ENCODE measurements at regions not wholly inside any gene's neighbourhood (a gene's known extent, or its start where the extent isn't known, plus 50 kb on each side); places are given as distances from the start of the nearest gene placed in this dataset.
A peak's percentile ranks its signal among the peaks of the same experiment; 100 is the strongest.
"Not testable (repeated sequence)": the region's sequence is repeated elsewhere in the genome, so short reads cannot be mapped to it uniquely, and the experiment has no call there.

DNA sequence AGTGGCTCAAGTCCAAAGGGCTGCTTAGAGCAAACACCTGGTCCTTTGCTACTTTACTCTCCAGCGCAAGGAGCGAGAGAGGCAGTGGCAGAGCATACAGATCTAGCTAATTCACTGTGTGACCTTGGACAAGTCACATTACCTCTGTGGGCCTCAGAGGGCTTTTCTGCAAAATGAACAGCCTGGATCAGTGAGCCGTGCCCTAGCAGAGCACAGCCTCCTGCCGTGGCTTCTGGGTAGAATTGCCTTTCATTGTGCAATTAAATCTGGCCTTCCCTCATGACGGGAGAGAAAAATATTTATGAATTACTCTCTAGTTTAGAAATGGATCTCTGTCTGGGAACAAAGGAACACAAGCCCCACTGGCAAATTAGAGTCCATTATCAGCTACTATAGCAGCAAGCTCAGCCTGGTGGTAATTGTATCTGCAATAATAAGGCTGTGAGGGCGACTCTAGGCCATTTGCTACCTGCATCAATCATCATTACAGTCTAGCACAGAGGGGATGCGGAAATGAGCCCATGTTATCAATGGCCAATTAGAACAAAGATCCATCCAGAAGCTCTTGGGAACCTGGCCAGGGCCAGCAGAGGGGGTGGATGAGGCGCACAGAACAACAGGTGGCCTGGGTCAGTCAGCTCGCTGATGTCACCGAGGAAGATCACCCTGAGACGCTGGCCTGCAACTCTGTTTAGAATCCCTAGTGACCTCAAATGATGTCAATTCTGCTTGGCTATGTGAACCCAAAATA is 114.2 kb upstream of the LY86 start:
- H3K4me1 ChIP-seq = no peaks in the 10 kb centered on the region

DNA sequence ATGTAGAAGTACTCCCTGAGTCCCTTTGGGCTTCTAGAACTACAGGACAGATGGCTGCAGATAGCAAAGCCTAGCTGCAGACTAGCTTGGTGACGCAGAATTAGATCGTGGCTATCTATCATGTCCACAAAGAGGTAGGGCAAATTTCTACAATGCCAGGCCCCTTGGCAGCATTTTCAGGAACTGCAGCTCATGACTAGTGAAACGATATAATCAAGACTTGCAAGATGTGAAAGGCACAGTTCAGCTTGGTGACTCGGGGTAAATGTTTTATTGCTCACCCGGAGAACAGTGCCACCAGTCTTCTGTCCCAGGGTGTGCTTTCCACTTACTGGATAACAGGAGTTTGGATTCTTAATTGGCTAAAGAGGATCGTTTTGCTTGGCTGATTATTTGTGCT is 108.7 kb upstream of the LY86 start:
- H3K4me3 ChIP-seq = no peak overlapping the region
- H3K4me1 ChIP-seq = no peaks in the 10 kb centered on the region
- no peak for DNase-seq (ENCODE audit: low spot score in 2 of 2)
- no peaks in the 10 kb centered on the region for H3K9me3 ChIP-seq
- H3K27me3 ChIP-seq (ENCODE audit: low read depth) = no peaks in the 10 kb centered on the region
- no peaks in the 10 kb centered on the region for H3K36me3 ChIP-seq (replicated peaks)
- in situ Hi-C loops (cut with MboI; ENCODE audit: low sequenced_read_pairs) = no loop called here

More for the DNA sequence above, 114.2 kb upstream of the LY86 start:
- Histone ChIP-seq H3K9me3 (no peaks in the 10 kb centered on the region), H3K4me3 (no peak overlapping the region), H3K36me3 (replicated peaks) (no peaks in the 10 kb centered on the region), H3K27me3 (ENCODE audit: low read depth) (no peaks in the 10 kb centered on the region)
- no peak for DNase-seq (ENCODE audit: low spot score in 2 of 2)
- in situ Hi-C loops (cut with MboI; ENCODE audit: low sequenced_read_pairs) = no loop called here

DNA sequence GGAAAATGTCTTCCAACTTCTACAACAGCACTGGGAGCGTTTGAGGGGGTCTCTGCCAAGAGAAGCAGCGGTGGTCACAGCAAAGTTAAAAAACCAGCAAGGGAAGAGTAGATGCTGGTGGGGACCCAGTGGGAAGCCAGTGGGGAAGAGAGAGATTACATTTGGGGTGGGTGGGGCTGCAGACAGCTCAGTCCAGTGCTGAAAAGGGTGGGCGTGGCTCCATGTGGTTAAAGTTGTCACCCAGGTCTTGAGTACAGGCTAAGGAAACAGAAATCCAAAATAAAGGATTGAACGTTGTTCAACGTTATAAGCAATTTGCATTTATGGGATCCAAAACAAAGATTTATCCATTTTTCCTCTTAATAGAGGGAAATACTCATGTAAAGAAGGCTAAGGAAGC is 106.3 kb upstream of the LY86 start:
- DNase-seq (ENCODE audit: low spot score in 2 of 2) = no peak
- H3K27me3 ChIP-seq (ENCODE audit: low read depth) = no peaks in the 10 kb centered on the region
- H3K4me1 ChIP-seq = no peaks in the 10 kb centered on the region
- no peak overlapping the region for H3K4me3 ChIP-seq
- in situ Hi-C loops (cut with MboI; ENCODE audit: low sequenced_read_pairs) = no loop called here
- no peaks in the 10 kb centered on the region for H3K9me3 ChIP-seq
- no peaks in the 10 kb centered on the region for H3K36me3 ChIP-seq (replicated peaks)

DNA sequence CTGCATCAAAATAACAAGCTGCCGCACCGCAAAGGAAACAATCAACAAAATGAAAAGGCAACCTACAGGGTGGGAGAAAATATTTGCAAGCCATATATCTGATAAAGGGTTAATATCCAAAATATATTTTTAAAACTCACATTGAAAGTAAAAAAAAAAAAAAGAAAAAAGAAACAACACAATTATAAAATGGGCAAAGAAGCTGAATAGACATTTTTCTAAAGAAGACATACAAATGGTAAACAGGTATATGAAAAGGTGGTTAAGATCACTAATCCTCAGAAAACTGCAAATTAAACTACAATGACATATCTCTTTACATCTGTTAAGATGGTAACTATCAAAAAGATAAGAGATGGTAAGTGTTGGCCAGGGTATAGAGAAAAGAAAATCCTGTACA is 105.4 kb upstream of the LY86 start:
- no peak for DNase-seq (ENCODE audit: low spot score in 2 of 2)
- H3K4me1 ChIP-seq = no peaks in the 10 kb centered on the region
- in situ Hi-C loops (cut with MboI; ENCODE audit: low sequenced_read_pairs) = no loop called here
- H3K4me3 ChIP-seq = no peak overlapping the region
- H3K36me3 ChIP-seq (replicated peaks) = no peaks in the 10 kb centered on the region
- no peaks in the 10 kb centered on the region for H3K9me3 ChIP-seq
- no peaks in the 10 kb centered on the region for H3K27me3 ChIP-seq (ENCODE audit: low read depth)

DNA sequence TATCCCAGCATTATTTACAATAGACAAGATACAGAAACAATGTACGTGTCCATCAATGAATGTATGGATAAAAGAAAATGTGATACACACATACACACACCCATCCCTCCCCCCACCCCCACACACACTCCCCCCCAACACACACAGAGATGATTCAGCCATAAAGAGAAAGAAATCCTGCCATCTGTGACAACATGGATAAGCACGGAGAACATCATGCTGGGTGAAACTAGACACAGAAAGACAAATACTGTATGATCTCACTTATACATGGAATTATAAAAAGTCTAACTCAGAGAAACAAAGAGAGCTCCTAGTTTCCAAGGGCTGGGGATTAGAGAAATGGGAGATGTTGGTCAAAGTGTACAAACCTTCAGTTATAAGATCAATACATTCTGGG is 104.8 kb upstream of the LY86 start:
- Histone ChIP-seq H3K9me3 (no peaks in the 10 kb centered on the region), H3K4me1 (no peaks in the 10 kb centered on the region), H3K4me3 (no peak overlapping the region), H3K27me3 (ENCODE audit: low read depth) (no peaks in the 10 kb centered on the region), H3K36me3 (replicated peaks) (no peaks in the 10 kb centered on the region)
- no peak for DNase-seq (ENCODE audit: low spot score in 2 of 2)
- in situ Hi-C loops (cut with MboI; ENCODE audit: low sequenced_read_pairs) = no loop called here

DNA sequence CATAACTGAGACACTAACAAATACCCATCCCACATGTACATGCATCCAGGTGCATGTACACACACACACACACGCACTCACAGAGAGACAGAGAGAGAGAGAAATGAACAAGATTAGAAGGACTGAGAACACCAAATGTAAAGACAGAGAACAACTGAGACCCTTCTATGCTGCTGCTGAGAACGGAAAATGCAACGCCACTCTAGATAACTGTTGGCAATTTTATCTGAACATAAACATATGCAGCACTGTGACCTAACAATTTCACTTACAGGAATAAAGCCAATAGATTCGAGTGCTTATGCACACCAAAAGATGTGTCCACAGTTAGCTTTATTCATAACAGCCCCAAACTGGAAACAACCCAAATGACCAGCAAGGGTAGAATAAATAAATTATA is 103.8 kb upstream of the LY86 start:
- no peak overlapping the region for H3K4me3 ChIP-seq
- no peaks in the 10 kb centered on the region for H3K9me3 ChIP-seq
- H3K4me1 ChIP-seq = no peaks in the 10 kb centered on the region
- H3K36me3 ChIP-seq (replicated peaks) = no peaks in the 10 kb centered on the region
- in situ Hi-C loops (cut with MboI; ENCODE audit: low sequenced_read_pairs) = no loop called here
- DNase-seq (ENCODE audit: low spot score in 2 of 2) = no peak
- no peaks in the 10 kb centered on the region for H3K27me3 ChIP-seq (ENCODE audit: low read depth)

DNA sequence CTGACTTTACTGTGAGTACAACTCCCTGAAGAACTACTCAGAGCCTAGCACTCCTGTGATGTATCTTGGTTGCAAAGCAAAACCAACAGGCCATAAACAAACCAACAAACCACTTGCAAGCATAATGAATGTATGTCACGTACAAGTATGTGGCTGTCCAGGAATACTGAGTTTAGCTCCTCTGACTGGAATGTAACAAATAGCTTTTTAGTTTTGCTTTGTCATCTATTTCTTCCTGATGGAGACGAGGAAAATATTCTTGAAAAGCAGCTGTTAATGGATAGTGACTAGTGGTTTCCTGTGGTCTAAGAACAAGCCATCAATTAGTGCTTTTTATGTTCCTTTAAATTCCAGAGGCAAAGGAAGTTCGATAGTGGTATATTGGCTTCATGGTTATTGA is 101.9 kb upstream of the LY86 start:
- Histone ChIP-seq H3K4me1 (no peaks in the 10 kb centered on the region), H3K36me3 (replicated peaks) (no peaks in the 10 kb centered on the region), H3K27me3 (ENCODE audit: low read depth) (no peaks in the 10 kb centered on the region), H3K4me3 (no peak overlapping the region), H3K9me3 (no peaks in the 10 kb centered on the region)
- in situ Hi-C loops (cut with MboI; ENCODE audit: low sequenced_read_pairs) = no loop called here
- DNase-seq (ENCODE audit: low spot score in 2 of 2) = no peak

DNA sequence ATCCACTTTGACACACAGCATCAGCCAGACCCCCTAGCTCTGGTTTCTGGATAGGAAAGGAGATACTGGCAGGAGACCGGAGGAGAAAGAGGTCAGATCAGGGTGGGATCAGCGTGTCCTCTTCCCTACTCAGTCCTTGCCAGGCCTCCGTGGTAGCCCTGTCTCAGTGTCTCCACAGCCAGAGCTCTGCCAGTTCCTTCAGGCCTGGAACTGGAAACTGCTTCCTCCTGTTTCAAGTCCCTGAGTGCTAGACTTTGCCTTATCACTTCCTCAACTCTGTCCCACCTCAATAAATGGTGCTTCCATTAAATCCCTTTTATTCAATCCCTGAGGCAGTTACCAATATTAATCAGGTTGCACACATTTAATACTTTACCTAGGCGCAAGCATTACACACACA is 96.8 kb upstream of the LY86 start:
- Histone ChIP-seq H3K4me1 (no peaks in the 10 kb centered on the region), H3K9me3 (no peaks in the 10 kb centered on the region)

DNA sequence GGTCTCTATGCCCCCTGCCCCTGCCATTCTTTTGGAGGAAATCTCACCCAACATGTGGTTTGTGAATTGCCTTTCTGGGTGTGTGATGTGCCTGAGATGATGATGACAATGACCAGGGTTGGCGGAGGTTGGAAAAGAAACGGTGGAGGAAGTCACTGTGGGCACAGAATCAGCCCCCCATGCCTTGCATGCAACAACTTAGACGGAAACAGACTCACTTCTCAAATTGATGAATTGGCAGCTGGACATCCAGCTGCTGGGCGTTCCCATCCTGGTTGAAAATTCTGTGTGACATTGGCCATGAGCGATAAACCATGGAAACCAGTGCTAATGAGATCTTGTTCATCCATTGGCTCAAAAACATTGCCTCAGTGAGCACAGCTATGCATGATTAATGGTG is 95.8 kb upstream of the LY86 start:
- Histone ChIP-seq H3K9me3 (no peaks in the 10 kb centered on the region), H3K27me3 (ENCODE audit: low read depth) (no peaks in the 10 kb centered on the region), H3K36me3 (replicated peaks) (no peaks in the 10 kb centered on the region), H3K4me3 (no peak overlapping the region), H3K4me1 (no peaks in the 10 kb centered on the region)
- in situ Hi-C loops (cut with MboI; ENCODE audit: low sequenced_read_pairs) = no loop called here
- DNase-seq (ENCODE audit: low spot score in 2 of 2) = no peak

More for the DNA sequence above, 96.8 kb upstream of the LY86 start:
- no peak for DNase-seq (ENCODE audit: low spot score in 2 of 2)
- Histone ChIP-seq H3K36me3 (replicated peaks) (no peaks in the 10 kb centered on the region), H3K27me3 (ENCODE audit: low read depth) (no peaks in the 10 kb centered on the region), H3K4me3 (no peak overlapping the region)
- in situ Hi-C loops (cut with MboI; ENCODE audit: low sequenced_read_pairs) = no loop called here

DNA sequence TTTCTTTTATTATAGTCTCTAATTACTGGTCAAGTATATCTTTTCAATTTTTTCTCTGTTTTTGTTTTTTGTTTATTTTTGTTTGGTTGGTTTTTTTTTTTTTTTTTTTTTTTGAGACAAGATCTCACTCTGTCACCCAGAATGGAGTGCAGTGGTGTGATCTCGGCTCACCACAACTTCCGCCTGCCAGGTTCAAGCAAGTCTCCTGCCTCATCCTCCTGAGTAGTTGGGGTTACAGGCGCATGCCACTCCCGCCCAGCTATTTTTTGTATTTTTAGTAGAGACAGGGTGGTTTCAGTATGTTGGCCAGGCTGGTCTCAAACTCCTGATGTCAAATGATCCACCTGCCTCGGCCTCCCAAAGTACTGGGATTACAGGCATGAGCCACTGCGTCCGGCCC is 94.4 kb upstream of the LY86 start:
- H3K9me3 ChIP-seq; DNase-seq (ENCODE audit: low spot score in 2 of 2); H3K4me3 ChIP-seq; H3K27me3 ChIP-seq (ENCODE audit: low read depth); in situ Hi-C loops (cut with MboI; ENCODE audit: low sequenced_read_pairs); H3K36me3 ChIP-seq (replicated peaks); H3K4me1 ChIP-seq: not testable (repeated sequence)

DNA sequence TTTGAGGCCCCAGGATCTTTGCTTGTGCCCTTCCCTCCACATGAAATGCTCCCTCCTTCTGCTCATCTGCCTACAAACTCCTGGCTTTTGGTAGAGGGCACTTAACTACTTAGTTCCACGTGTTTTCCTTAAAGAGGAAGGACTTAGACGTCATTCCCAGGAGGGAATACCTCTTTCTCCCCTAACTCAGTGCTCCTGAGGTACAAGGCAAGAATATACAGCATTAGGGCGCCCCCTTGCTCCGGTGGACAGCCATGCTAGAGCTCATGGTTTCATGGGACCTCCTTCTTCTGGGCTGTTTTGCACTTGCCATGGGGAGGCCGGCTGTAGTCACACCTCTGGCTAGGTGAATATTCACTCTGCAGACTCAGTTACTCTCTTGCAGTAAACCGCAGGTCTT is 93.8 kb upstream of the LY86 start:
- Histone ChIP-seq H3K27me3 (ENCODE audit: low read depth) (no peaks in the 10 kb centered on the region), H3K4me3 (no peak overlapping the region), H3K4me1 (no peaks in the 10 kb centered on the region), H3K36me3 (replicated peaks) (no peaks in the 10 kb centered on the region), H3K9me3 (no peaks in the 10 kb centered on the region)
- DNase-seq (ENCODE audit: low spot score in 2 of 2) = peak; percentile 10 to 57
- in situ Hi-C loops (cut with MboI; ENCODE audit: low sequenced_read_pairs) = no loop called here

DNA sequence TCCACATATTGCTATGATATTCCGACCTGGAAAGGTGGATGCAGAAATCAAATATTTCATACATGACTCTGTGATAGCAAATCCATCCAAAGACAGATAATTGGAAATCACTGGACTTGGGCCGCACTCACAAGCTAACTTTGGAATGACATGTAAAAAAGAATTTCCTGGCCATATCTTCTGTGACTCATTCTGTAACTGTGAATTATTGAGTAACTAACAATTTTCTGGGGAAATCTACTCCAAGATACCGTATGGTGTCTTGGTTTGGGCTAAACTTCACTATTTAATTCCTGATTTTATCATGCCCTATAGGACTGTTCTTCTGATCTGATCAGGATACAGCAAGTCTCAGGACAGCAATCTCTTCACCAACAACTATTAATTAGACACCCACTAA is 92.7 kb upstream of the LY86 start:
- Histone ChIP-seq H3K9me3 (no peaks in the 10 kb centered on the region), H3K4me3 (no peak overlapping the region), H3K36me3 (replicated peaks) (no peaks in the 10 kb centered on the region), H3K4me1 (no peaks in the 10 kb centered on the region), H3K27me3 (ENCODE audit: low read depth) (no peaks in the 10 kb centered on the region)
- in situ Hi-C loops (cut with MboI; ENCODE audit: low sequenced_read_pairs) = no loop called here
- no peak for DNase-seq (ENCODE audit: low spot score in 2 of 2)

DNA sequence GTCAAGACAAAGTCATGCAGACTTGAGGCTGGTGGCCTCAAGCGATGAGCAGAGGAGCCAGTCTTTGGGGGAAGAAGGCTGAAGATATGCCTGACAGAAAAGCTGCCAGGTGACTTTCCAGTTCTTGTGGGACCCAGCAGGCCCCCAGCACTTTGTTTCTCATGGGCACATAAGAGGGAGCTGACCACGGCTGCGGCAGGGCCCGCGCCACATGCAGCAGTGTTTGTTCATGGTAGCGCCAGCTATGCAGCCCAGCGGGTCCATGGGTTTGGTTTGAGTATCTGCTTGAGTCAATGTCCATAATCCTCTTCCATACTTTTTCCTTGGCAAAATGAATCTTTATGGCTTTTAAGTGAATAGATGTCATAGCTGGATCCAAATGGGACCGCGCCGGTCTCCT is 91.0 kb upstream of the LY86 start:
- Histone ChIP-seq H3K4me1 (no peaks in the 10 kb centered on the region), H3K27me3 (ENCODE audit: low read depth) (no peaks in the 10 kb centered on the region), H3K36me3 (replicated peaks) (no peaks in the 10 kb centered on the region), H3K9me3 (no peaks in the 10 kb centered on the region), H3K4me3 (no peak overlapping the region)
- in situ Hi-C loops (cut with MboI; ENCODE audit: low sequenced_read_pairs) = no loop called here
- DNase-seq (ENCODE audit: low spot score in 2 of 2) = no peak

DNA sequence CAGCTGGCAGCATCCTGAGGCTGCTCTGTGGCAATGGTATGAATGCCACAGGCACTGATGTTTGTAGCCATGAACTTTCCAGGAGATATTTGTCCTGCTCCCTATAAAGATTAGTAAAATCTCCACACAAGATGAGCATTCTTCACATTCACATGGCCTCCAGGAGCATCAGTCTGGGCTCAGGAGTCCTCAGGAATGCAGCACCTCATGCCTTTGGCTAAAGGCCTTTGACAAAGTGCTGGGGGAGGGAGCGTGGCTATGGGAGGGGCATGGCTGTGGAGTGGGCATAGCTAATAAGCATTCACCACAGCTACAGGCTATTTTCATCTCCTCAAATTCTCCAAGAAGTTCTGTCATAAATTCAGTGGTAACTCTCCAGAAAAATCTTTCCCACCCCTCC is 90.5 kb upstream of the LY86 start:
- H3K36me3 ChIP-seq (replicated peaks) = no peaks in the 10 kb centered on the region
- H3K4me1 ChIP-seq = no peaks in the 10 kb centered on the region
- no peaks in the 10 kb centered on the region for H3K9me3 ChIP-seq
- in situ Hi-C loops (cut with MboI; ENCODE audit: low sequenced_read_pairs) = no loop called here
- H3K4me3 ChIP-seq = no peak overlapping the region
- H3K27me3 ChIP-seq (ENCODE audit: low read depth) = no peaks in the 10 kb centered on the region
- no peak for DNase-seq (ENCODE audit: low spot score in 2 of 2)

DNA sequence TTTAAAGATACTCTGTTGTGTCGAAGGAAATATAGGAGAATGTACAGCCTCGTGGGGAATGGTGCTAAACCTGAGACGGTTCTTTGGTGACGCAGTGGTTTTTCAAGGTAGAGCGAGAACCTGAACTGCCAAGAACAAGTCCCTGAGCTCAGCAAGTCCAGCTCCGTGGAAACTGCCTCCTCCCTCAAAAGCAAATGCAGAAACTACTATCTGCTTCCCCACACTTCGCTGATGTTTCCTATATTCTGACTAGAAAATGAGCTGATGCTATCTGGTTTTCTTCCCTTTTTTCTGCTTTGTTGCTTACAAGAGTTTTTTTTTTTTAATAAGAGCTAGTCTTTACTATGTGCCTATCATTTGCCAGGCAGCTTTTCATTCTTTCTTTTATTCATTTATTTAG is 85.3 kb upstream of the LY86 start:
- no peaks in the 10 kb centered on the region for H3K36me3 ChIP-seq (replicated peaks)
- DNase-seq (ENCODE audit: low spot score in 2 of 2) = no peak
- no peaks in the 10 kb centered on the region for H3K27me3 ChIP-seq (ENCODE audit: low read depth)
- in situ Hi-C loops (cut with MboI; ENCODE audit: low sequenced_read_pairs) = no loop called here
- no peak overlapping the region for H3K4me3 ChIP-seq
- H3K4me1 ChIP-seq = no peaks in the 10 kb centered on the region
- H3K9me3 ChIP-seq = no peaks in the 10 kb centered on the region
